ENCODE measurements at regions not wholly inside any gene's neighbourhood (a gene's known extent, or its start where the extent isn't known, plus 50 kb on each side); places are given as distances from the start of the nearest gene placed in this dataset.

DNA sequence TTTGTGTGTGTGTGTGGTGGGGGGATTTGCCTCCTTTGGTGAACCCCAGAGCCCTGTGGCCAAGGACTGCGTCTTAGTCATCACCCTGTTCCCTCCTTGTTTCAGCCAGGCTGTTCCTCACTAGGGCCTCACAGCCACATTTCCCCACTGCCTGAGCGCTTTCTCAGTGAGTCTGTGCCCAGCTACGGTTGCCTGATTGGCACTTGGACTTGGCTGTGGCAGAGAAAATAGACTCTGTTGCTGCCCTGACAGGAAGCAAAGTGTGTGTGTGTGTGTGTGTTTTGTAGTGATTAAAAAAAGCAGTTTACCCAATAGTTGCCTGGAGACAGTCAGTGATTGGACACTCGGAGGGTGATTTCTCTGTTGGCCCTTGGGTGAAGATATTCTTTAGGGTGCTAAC, 113.0 kb downstream of the UCHL1 start:
- Histone ChIP-seq H3K27me3 (no peaks in the 10 kb centered on the region), H3K9me3 (no peaks in the 10 kb centered on the region), H3K4me1 (peaks cover 76 to 80% of the 10 kb centered on the region in 2 donors), H3K27ac (peak overlapping the region; percentile 70 to 91 (median 86)), H3K4me3 (peak overlapping the region; percentile 12 to 28 (median 20)), H3K36me3 (no peaks in the 10 kb centered on the region)
- in situ Hi-C loops (cut with MboI; ENCODE audit: low sequenced_read_pairs in 4 of 4) (loop anchor here in 3 of 4 donors (10.0 to 25.0 kb wide), 2 partner anchors 165 to 168 kb away; partner anchors contain the start of gene LIMCH1 (in 3 of the 3)), intact Hi-C loops (cut with DNase I; ENCODE audit: low total_unique reads) (loop anchor here (2.0 kb wide), 1 partner anchor 45 kb away; no protein-coding TSS in a partner anchor)
- ATAC-seq (peak; percentile 83 to 84), DNase-seq (peak; percentile 46 to 82)
- TF ChIP-seq POLR2A (IDR thresholded peaks at IDR 0.05), result no peak
- TF ChIP-seq, protein P1, sequence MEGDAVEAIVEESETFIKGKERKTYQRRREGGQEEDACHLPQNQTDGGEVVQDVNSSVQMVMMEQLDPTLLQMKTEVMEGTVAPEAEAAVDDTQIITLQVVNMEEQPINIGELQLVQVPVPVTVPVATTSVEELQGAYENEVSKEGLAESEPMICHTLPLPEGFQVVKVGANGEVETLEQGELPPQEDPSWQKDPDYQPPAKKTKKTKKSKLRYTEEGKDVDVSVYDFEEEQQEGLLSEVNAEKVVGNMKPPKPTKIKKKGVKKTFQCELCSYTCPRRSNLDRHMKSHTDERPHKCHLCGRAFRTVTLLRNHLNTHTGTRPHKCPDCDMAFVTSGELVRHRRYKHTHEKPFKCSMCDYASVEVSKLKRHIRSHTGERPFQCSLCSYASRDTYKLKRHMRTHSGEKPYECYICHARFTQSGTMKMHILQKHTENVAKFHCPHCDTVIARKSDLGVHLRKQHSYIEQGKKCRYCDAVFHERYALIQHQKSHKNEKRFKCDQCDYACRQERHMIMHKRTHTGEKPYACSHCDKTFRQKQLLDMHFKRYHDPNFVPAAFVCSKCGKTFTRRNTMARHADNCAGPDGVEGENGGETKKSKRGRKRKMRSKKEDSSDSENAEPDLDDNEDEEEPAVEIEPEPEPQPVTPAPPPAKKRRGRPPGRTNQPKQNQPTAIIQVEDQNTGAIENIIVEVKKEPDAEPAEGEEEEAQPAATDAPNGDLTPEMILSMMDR (IDR thresholded peaks at IDR 0.05 in 4 of 5, conservative IDR thresholded peaks at IDR 0.05 in 1 of 5), result no peak

DNA sequence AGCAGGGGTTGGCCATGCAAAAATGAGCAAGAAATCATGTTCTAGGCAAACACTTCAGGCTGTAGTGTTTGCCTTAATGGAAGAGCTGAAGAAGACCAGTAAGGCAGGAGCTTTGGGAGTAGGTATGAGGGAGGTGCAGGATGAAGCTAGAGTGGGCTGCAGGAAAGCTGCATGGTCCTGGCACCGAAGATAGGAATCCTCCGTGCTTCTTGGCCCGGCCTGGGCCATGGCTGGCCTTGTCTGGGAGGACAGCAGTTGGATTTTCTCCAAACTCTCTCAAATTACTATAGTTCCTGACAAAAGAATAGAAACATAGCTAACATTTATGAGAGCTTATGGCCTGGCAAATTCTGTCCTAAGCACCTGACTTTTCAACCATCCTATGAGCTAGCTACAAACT, 116.5 kb downstream of the UCHL1 start:
- intact Hi-C loops (cut with DNase I; ENCODE audit: low total_unique reads), result no loop called here
- TF ChIP-seq, protein P1 (IDR thresholded peaks at IDR 0.05 in 4 of 5, conservative IDR thresholded peaks at IDR 0.05 in 1 of 5), result no peak
- TF ChIP-seq POLR2A (IDR thresholded peaks at IDR 0.05), result no peak
- Histone ChIP-seq H3K9me3 (no peaks in the 10 kb centered on the region), H3K4me1 (peaks cover 72 to 81% of the 10 kb centered on the region in 2 donors), H3K27ac (peak overlapping the region; percentile 14 to 91 (median 86)), H3K27me3 (no peaks in the 10 kb centered on the region), H3K36me3 (no peaks in the 10 kb centered on the region), H3K4me3 (no peak overlapping the region)
- in situ Hi-C loops (cut with MboI; ENCODE audit: low sequenced_read_pairs in 4 of 4), result loop anchor here in 2 of 4 donors (25.0 kb wide), 1 partner anchor 164 kb away; the partner anchor contains the start of gene LIMCH1 (in 2 of the 2)
- DNase-seq (no peak), ATAC-seq (no peak)

GRCh38 chr4:41374490-41374889, 117.8 kb downstream of the UCHL1 start:
- intact Hi-C loops (cut with DNase I; ENCODE audit: low total_unique reads), result no loop called here

DNA sequence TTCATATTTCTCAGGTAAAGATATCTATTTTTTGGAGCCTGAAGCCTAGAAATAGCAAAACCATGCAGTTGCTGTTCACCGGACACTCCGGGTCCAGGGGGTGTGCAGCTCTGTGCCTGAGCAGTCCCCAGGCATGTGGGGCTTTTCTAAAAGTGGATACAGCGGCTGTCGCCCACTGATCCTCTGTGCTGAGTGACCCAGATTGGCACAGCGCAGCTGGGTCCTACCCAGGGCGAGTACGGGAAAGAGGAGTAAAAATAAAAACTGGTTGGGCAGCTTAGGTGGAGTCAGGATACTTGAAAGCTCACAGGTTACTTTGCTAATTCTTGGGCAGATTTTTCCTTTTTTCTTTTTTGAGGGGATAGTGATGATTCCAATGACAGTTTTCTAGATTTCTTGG, 118.8 kb downstream of the UCHL1 start:
- H3K27ac ChIP-seq, result peak overlapping the region; percentile 70 to 89 (median 82)
- in situ Hi-C loops (cut with MboI; ENCODE audit: low sequenced_read_pairs in 4 of 4), result no loop called here
- TF ChIP-seq, protein P1 (IDR thresholded peaks at IDR 0.05 in 4 of 5, conservative IDR thresholded peaks at IDR 0.05 in 1 of 5), result no peak
- no peak for TF ChIP-seq POLR2A (IDR thresholded peaks at IDR 0.05)
- DNase-seq (peak in 1 of 2 donors; percentile 63), ATAC-seq (peak; percentile 27 to 71)
- no peaks in the 10 kb centered on the region for H3K9me3 ChIP-seq
- H3K27me3 ChIP-seq, result no peaks in the 10 kb centered on the region
- no peaks in the 10 kb centered on the region for H3K36me3 ChIP-seq
- H3K4me1 ChIP-seq, result peaks cover 59 to 65% of the 10 kb centered on the region in 2 donors
- intact Hi-C loops (cut with DNase I; ENCODE audit: low total_unique reads), result no loop called here
- H3K4me3 ChIP-seq, result peak overlapping the region in 3 of 4 donors; percentile 20 to 24 (median 22)

More at GRCh38 chr4:41374490-41374889, 117.8 kb downstream of the UCHL1 start:
- Histone ChIP-seq H3K27ac (peak overlapping the region; percentile 70 to 89 (median 82)), H3K36me3 (no peaks in the 10 kb centered on the region), H3K4me3 (no peak overlapping the region), H3K27me3 (no peaks in the 10 kb centered on the region), H3K9me3 (no peaks in the 10 kb centered on the region), H3K4me1 (peaks cover 64 to 70% of the 10 kb centered on the region in 2 donors)
- no peak for TF ChIP-seq POLR2A (IDR thresholded peaks at IDR 0.05)
- TF ChIP-seq, protein P1 (IDR thresholded peaks at IDR 0.05 in 4 of 5, conservative IDR thresholded peaks at IDR 0.05 in 1 of 5), result no peak
- in situ Hi-C loops (cut with MboI; ENCODE audit: low sequenced_read_pairs in 4 of 4), result loop anchor here in 2 of 4 donors (25.0 kb wide), 1 partner anchor 163 kb away; the partner anchor contains the start of gene LIMCH1 (in 2 of the 2)
- ATAC-seq (no peak), DNase-seq (no peak)

Data from gastrocnemius medialis (tissue), 4 donors.